ENCODE measurements at regions not wholly inside any gene's neighbourhood (a gene's known extent, or its start where the extent isn't known, plus 50 kb on each side); places are given as distances from the start of the nearest gene placed in this dataset.

DNA sequence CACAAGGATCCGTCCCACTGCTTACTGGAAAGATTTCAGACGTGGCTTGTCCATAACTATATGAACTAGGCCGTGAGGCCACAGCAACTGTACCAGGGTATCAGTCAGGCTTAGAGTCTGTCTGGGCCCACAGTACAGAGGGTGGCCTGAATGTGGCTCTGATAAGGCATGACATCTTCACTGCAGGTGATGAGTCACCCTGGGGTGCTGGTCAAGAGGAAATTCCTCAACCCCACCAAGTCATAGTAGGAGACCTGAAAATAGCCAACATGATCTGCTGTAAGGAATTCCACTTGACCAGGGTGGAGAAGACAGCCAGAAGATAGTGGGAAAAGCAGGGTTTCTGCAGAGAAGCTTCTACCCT lies 107.7 kb downstream of the INHBB start (continued):
- TF ChIP-seq, protein P1, sequence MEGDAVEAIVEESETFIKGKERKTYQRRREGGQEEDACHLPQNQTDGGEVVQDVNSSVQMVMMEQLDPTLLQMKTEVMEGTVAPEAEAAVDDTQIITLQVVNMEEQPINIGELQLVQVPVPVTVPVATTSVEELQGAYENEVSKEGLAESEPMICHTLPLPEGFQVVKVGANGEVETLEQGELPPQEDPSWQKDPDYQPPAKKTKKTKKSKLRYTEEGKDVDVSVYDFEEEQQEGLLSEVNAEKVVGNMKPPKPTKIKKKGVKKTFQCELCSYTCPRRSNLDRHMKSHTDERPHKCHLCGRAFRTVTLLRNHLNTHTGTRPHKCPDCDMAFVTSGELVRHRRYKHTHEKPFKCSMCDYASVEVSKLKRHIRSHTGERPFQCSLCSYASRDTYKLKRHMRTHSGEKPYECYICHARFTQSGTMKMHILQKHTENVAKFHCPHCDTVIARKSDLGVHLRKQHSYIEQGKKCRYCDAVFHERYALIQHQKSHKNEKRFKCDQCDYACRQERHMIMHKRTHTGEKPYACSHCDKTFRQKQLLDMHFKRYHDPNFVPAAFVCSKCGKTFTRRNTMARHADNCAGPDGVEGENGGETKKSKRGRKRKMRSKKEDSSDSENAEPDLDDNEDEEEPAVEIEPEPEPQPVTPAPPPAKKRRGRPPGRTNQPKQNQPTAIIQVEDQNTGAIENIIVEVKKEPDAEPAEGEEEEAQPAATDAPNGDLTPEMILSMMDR (IDR thresholded peaks at IDR 0.05; ENCODE audit: control extremely low read depth in 1 of 3, insufficient read depth in 1 of 3, low read depth in 1 of 3, low read length in 3 of 3) = no peak
- TF ChIP-seq EP300 (IDR thresholded peaks at IDR 0.05; ENCODE audit: borderline replicate concordance in 1 of 2, low read depth in 2 of 2, low read length in 2 of 2) (no peak), TAF7 (optimal IDR thresholded peaks at IDR 0.05; ENCODE audit: borderline replicate concordance, low read depth, low read length) (no peak), HDAC6 (IDR thresholded peaks at IDR 0.05; ENCODE audit: low read depth, low read length) (no peak), POLR2A (IDR thresholded peaks at IDR 0.05; ENCODE audit: control extremely low read depth in 1 of 2, low read depth in 2 of 2, low read length in 2 of 2) (no peak), POU5F1 (IDR thresholded peaks at IDR 0.05; ENCODE audit: low read depth, low read length) (no peak), SP2 (IDR thresholded peaks at IDR 0.05; ENCODE audit: low read length) (no peak), NANOG (IDR thresholded peaks at IDR 0.05; ENCODE audit: insufficient read depth, low read depth, low read length, poor library complexity, severe bottlenecking) (no peak)
